Endothelial cell of umbilical vein (primary cell): ENCODE measurements at regions not wholly inside any gene's neighbourhood (a gene's known extent, or its start where the extent isn't known, plus 50 kb on each side); places are given as distances from the start of the nearest gene placed in this dataset.

ENCODE experiments used
- BruUV-seq: library from RNA; stranded (reverse); fragments of 400-500 nt; replicated peaks from 2 replicates; lab custom pipeline; 2021; lab: Mats Ljungman, UMichigan
- CTCF ChIA-PET: fragments of 300-600, 350-600 bp; sonication (Branson Sonifier 250); formaldehyde crosslinking; loops from one replicate; lab custom pipeline; 2021; ENCODE audit warnings: antibody characterized with exemption, inconsistent platforms; lab: Charles Lee
- POLR2A ChIA-PET: fragments of 300-600, 350-600 bp; sonication (Branson Sonifier 250); formaldehyde crosslinking; loops from one replicate; lab custom pipeline; 2021; ENCODE audit warnings: antibody characterized with exemption, inconsistent platforms; lab: Charles Lee
- DNase-seq: peaks from one replicate; pipeline ENCODE4 v3.0.0-alpha.2; 2011; ENCODE audit warnings: low read depth, low spot score
- FAIRE-seq: peaks from 2 replicates; lab custom pipeline; 2011; peaks lifted over from hg19 to GRCh38; lab: Jason Lieb, UNC
- H2AFZ ChIP-seq: 2 replicates; pipeline ENCODE4 v1.6.0; 2012; ENCODE audit warnings: low read depth, low read length, control low read depth, inconsistent platforms
- H3K27ac ChIP-seq: 2 replicates; pipeline ENCODE4 v1.5.1; 2011; ENCODE audit warnings: low read depth, mild to moderate bottlenecking, control low read depth, low read length, moderate library complexity; ENCODE audit not compliant: insufficient read depth
- H3K27me3 ChIP-seq, 2 experiments: 2 replicates each; pipeline versions ENCODE4 v1.6.0 to v1.6.1; 2011; ENCODE audit warnings: low read length in 2 of 2, mixed read lengths in 1 of 2; ENCODE audit not compliant: control insufficient read depth in 2 of 2, insufficient read depth in 2 of 2
- H3K36me3 ChIP-seq, 2 experiments: 2 replicates in 1 of 2; 3 replicates in 1 of 2; pipeline ENCODE4 v1.5.1; 2011; ENCODE audit warnings: low read length in 2 of 2, mild to moderate bottlenecking in 1 of 2, moderate library complexity in 1 of 2; ENCODE audit not compliant: control insufficient read depth in 2 of 2, insufficient read depth in 2 of 2; ENCODE audit errors: extremely low read depth in 1 of 2
- H3K4me1 ChIP-seq: 3 replicates; pipeline ENCODE4 v1.5.1; 2011; ENCODE audit warnings: mild to moderate bottlenecking, low read length; ENCODE audit not compliant: control insufficient read depth, insufficient read depth; ENCODE audit errors: extremely low read depth
- H3K4me2 ChIP-seq: 2 replicates; pipeline ENCODE4 v1.6.1; 2011; ENCODE audit warnings: low read length, control low read depth, mixed read lengths; ENCODE audit not compliant: insufficient read depth
- H3K4me3 ChIP-seq, 3 experiments: fragments of 200-600 bp in 1 of 3; sonication (generic), shearing (Covaris generic) in 1 of 3; replicated peaks in 1 of 3; 2 replicates each; pipeline ENCODE4 v1.5.1; 2011 to 2016; ENCODE audit warnings: control low read depth in 3 of 3, low read length in 3 of 3, mild to moderate bottlenecking in 2 of 3, inconsistent platforms in 1 of 3, low read depth in 1 of 3, moderate library complexity in 1 of 3; ENCODE audit not compliant: insufficient read depth in 1 of 3
- H3K79me2 ChIP-seq: 2 replicates; pipeline ENCODE4 v1.6.0; 2012; ENCODE audit warnings: low read length, inconsistent platforms; ENCODE audit not compliant: control insufficient read depth, insufficient read depth
- H3K9ac ChIP-seq: replicated peaks from 2 replicates; pipeline ENCODE3; 2011; ENCODE audit warnings: low read length, control low read depth; ENCODE audit not compliant: insufficient read depth; ENCODE audit errors: extremely low read depth
- H3K9me1 ChIP-seq: replicated peaks from 3 replicates; pipeline ENCODE4 v1.6.0; 2011; ENCODE audit warnings: mild to moderate bottlenecking, low read length; ENCODE audit not compliant: control insufficient read depth, insufficient read depth; ENCODE audit errors: extremely low read depth
- H3K9me3 ChIP-seq: replicated peaks from 2 replicates; pipeline ENCODE4 v1.5.1; 2012; ENCODE audit warnings: low read length, inconsistent platforms; ENCODE audit not compliant: control insufficient read depth, insufficient read depth
- H4K20me1 ChIP-seq: replicated peaks from 2 replicates; pipeline ENCODE3; 2011; ENCODE audit warnings: mild to moderate bottlenecking, low read length; ENCODE audit not compliant: control insufficient read depth, insufficient read depth; ENCODE audit errors: extremely low read depth
- CTCF ChIP-seq, 2 donors: IDR thresholded peaks; 1 replicate in 1 of 2; 2 replicates in 1 of 2; pipeline ENCODE4 v1.5.1; 2011; ENCODE audit warnings: low read length in 2 of 2, mild to moderate bottlenecking in 2 of 2, moderate library complexity in 2 of 2, control low read depth in 1 of 2, inconsistent platforms in 1 of 2, low read depth in 1 of 2; ENCODE audit not compliant: insufficient read depth in 1 of 2; ENCODE audit errors: extremely low read depth in 1 of 2
- EZH2 ChIP-seq: IDR thresholded peaks from 2 replicates; pipeline ENCODE4 v1.6.1; 2012; ENCODE audit warnings: borderline replicate concordance, low read depth, mild to moderate bottlenecking, moderate library complexity, low read length, inconsistent platforms; ENCODE audit not compliant: severe bottlenecking
- FOS ChIP-seq: IDR thresholded peaks from 2 replicates; pipeline ENCODE4 v1.6.1; 2011; ENCODE audit warnings: mild to moderate bottlenecking, low read length, moderate library complexity, borderline replicate concordance; ENCODE audit not compliant: insufficient read depth
- GATA2 ChIP-seq: IDR thresholded peaks from 2 replicates; pipeline ENCODE4 v1.7.0; 2011; ENCODE audit warnings: low read depth, mild to moderate bottlenecking, moderate library complexity, mixed read lengths, low read length; ENCODE audit not compliant: insufficient read length, insufficient read depth
- JUN ChIP-seq: IDR thresholded peaks from 2 replicates; pipeline ENCODE4 v1.6.1; 2011; ENCODE audit warnings: borderline replicate concordance, low read depth; ENCODE audit not compliant: insufficient read length, insufficient read depth
- MAX ChIP-seq: IDR thresholded peaks from 2 replicates; pipeline ENCODE4 v1.6.1; 2011; ENCODE audit not compliant: insufficient read depth, insufficient read length
- MYC ChIP-seq: IDR thresholded peaks from one replicate; pipeline ENCODE4 v1.6.1; 2011; ENCODE audit warnings: mild to moderate bottlenecking, low read depth, low read length
- POLR2A ChIP-seq: IDR thresholded peaks from 2 replicates; pipeline ENCODE4 v1.6.1; 2012; ENCODE audit warnings: low read depth, mild to moderate bottlenecking, control low read depth, low read length
- POLR2AphosphoS5 ChIP-seq: IDR thresholded peaks from 2 replicates; pipeline ENCODE4 v1.6.1; 2012; ENCODE audit warnings: low read depth, mild to moderate bottlenecking, control low read depth, low read length, moderate library complexity; ENCODE audit not compliant: insufficient read depth
- dilution Hi-C: fragments of 300-500 bp; cut with MboI; formaldehyde crosslinking; loops from one replicate; pipeline ENCODE4 v1.15.0; 2019; ENCODE audit warnings: low sequenced_read_pairs; ENCODE audit not compliant: extremely low pct_ligation_motif_present
- intact Hi-C: fragments of 100-400 bp; cut with micrococcal nuclease; formaldehyde crosslinking; loops from one replicate; pipeline ENCODE4 v1.10.0; 2022

DNA sequence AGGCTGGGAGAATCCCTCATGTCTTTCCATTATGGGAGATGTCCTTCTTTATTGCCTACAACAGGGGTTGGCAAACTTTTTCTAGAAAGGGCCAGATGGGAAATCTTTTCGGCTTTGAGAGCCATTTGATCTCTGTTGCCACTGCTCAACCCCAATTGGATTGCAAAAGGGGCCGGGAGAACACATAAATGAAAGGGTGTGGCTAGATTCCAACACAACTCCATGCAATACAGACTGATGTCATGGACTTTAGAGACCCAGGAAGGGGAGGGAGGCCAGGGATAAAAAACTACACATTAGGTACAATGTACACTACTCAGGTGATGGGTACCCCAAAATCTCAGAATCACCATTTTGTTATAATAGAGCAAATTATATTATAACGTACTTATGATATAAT, 97.6 kb upstream of the SIM2 start:
- no peak overlapping the region for H3K9ac ChIP-seq
- TF ChIP-seq JUN (no peak), MAX (no peak), CTCF (IDR thresholded peaks at IDR 0.05; ENCODE audit: extremely low read depth in 1 of 2, insufficient read depth in 1 of 2, low read depth in 1 of 2, low read length in 2 of 2) (no peak), MYC (no peak), GATA2 (no peak), FOS (no peak), POLR2AphosphoS5 (no peak), POLR2A (no peak), EZH2 (no peak)
- no peaks in the 10 kb centered on the region for H3K9me3 ChIP-seq
- DNase-seq (no peak), FAIRE-seq (no peak)
- no peaks in the 10 kb centered on the region for H3K4me1 ChIP-seq
- CTCF ChIA-PET: interaction anchor here (1.7 kb wide), 1 partner anchor 29 kb away, joined by 5 read pairs; no protein-coding TSS in a partner anchor
- dilution Hi-C loops: no loop called here
- POLR2A ChIA-PET: no interaction called here
- no peaks in the 10 kb centered on the region for H4K20me1 ChIP-seq
- H3K36me3 ChIP-seq: no peaks in the 10 kb centered on the region
- H3K79me2 ChIP-seq: no peaks in the 10 kb centered on the region
- H3K9me1 ChIP-seq: no peaks in the 10 kb centered on the region
- H3K27me3 ChIP-seq: peaks cover 8 to 13% of the 10 kb centered on the region in 2 experiments
- no peak overlapping the region for H3K4me2 ChIP-seq
- no peak overlapping the region for H2AFZ ChIP-seq
- intact Hi-C loops: no loop called here
- no peak overlapping the region for H3K4me3 ChIP-seq
- H3K27ac ChIP-seq: no peak overlapping the region
- BruUV-seq: no TSS peak
